ENCODE measurements at regions not wholly inside any gene's neighbourhood (a gene's known extent, or its start where the extent isn't known, plus 50 kb on each side); places are given as distances from the start of the nearest gene placed in this dataset.

DNA sequence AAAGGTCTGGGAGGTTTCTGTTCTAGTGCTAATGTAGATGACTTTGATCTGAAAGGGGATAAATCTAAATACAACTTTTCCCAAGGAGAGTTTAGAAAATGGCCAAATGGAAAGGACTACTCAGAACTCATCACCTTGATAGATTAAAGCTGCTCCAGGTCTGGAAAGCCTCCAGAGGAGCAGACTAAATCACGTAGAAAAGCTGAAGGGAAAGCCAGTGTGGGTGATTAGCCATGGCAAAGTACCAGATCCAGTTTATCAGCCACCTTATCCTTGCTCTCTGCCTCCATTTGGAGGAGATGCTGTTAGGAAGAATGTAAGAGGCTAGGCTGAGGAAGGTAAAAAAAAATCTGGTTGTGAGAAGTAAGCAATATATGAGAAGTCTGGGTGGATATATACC lies 120.7 kb upstream of the RAI14 start:
- intact Hi-C loops (cut with DNase I, micrococcal nuclease) = no loop called here
- Histone ChIP-seq H3K36me3 (ENCODE audit: low read depth) (no peaks in the 10 kb centered on the region), H3K4me1 (ENCODE audit: low read depth) (no peaks in the 10 kb centered on the region), H3K9me3 (no peaks in the 10 kb centered on the region), H3K4me3 (no peak overlapping the region)
- ATAC-seq (no peak), DNase-seq (no peak)
- TF ChIP-seq, protein P1, sequence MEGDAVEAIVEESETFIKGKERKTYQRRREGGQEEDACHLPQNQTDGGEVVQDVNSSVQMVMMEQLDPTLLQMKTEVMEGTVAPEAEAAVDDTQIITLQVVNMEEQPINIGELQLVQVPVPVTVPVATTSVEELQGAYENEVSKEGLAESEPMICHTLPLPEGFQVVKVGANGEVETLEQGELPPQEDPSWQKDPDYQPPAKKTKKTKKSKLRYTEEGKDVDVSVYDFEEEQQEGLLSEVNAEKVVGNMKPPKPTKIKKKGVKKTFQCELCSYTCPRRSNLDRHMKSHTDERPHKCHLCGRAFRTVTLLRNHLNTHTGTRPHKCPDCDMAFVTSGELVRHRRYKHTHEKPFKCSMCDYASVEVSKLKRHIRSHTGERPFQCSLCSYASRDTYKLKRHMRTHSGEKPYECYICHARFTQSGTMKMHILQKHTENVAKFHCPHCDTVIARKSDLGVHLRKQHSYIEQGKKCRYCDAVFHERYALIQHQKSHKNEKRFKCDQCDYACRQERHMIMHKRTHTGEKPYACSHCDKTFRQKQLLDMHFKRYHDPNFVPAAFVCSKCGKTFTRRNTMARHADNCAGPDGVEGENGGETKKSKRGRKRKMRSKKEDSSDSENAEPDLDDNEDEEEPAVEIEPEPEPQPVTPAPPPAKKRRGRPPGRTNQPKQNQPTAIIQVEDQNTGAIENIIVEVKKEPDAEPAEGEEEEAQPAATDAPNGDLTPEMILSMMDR (IDR thresholded peaks at IDR 0.05) = no peak

DNA sequence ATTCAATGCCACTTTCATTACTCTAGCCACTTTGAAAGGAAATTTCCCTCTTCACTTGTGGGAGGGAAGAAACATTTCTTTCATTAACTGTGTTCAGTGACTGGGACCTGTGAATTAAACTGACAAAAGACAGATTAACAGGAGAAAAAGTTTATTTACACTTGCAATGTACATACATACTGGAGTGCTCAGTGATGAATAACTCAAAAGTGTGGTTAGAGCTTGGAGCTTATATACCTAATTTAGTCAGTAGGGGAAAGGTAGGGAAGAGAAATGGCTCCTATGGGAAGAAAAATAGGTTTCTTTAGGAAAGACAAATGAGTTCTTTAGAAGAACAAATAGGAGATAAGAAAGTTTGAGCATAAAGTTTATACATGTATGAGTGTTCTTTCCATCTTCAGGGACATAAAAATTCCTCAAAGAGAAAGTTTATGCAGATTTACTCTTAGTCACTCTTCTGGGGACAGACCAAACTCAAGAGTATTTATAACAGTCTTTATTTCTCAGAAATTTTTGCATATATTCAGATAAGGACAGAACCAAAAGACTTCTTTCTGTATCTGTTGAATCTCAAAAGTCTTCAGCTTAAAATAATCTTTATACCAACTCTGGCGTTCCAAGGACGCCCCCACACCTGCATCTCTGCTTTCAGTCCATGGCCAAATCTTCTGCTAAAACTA lies 120.0 kb upstream of the RAI14 start:
- ATAC-seq = peak; percentile 61
- intact Hi-C loops (cut with DNase I, micrococcal nuclease) = no loop called here

DNA sequence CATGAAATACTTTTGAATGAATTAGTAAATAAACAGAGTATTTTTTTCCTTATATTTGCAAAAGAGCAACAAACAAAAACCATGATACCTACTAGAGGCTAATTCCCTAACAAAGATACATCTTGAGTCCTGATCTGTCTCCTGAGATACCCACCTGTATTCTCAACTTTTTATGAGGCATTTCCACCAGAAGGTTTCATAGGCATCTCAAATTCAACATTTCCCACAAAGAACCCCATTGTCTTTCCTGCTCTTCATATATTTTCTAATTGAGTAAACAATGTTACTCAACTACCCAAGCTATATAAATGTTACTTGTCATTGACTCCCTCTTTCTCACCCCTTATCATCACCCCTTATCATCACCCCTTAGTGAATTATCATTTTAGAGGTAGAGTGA lies 119.4 kb upstream of the RAI14 start:
- ATAC-seq (no peak), DNase-seq (no peak)
- Histone ChIP-seq H3K4me3 (no peak overlapping the region), H3K9me3 (no peaks in the 10 kb centered on the region), H3K4me1 (ENCODE audit: low read depth) (no peaks in the 10 kb centered on the region), H3K36me3 (ENCODE audit: low read depth) (no peaks in the 10 kb centered on the region)
- TF ChIP-seq, protein P1 (IDR thresholded peaks at IDR 0.05) = no peak
- intact Hi-C loops (cut with DNase I, micrococcal nuclease) = no loop called here

More for the DNA sequence above, 120.0 kb upstream of the RAI14 start:
- Histone ChIP-seq H3K4me3 (no peak overlapping the region), H3K36me3 (ENCODE audit: low read depth) (no peaks in the 10 kb centered on the region), H3K9me3 (no peaks in the 10 kb centered on the region), H3K4me1 (ENCODE audit: low read depth) (no peaks in the 10 kb centered on the region)
- TF ChIP-seq, protein P1 (IDR thresholded peaks at IDR 0.05) = no peak
- no peak for DNase-seq

DNA sequence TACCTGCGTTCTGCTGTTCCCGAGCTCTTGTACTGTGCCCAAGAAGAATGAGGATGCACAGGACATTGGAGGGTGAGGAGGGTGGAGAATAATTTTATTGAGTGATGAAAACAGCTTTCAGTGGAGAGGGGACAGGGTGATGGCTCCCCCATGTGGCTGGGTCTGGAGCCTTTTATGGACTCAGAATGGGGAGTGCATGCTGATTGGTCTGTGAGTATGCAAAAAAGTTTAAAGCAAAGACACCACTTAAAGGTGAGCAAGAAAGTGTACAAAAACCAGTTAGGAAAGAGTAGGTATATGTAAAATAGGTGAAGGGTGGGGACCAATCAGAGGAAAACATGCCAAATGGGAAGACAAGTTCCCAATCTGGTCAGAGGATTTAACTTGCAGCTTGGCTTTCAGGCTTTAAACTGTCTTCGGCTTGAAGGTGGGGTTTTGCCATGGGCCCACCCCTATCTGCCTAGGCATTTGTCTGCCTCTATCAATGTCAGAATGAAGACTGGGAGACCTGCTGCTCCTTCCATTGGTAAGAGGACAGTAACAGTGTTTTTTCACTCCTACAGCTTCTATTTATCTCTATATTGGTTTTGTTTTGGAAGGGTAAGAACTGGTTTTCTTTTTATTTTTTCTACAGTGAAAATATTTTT lies 118.0 kb upstream of the RAI14 start:
- Histone ChIP-seq H3K9me3 (no peaks in the 10 kb centered on the region), H3K4me3 (no peak overlapping the region), H3K4me1 (ENCODE audit: low read depth) (no peaks in the 10 kb centered on the region), H3K36me3 (ENCODE audit: low read depth) (no peaks in the 10 kb centered on the region)
- ATAC-seq (peak; percentile 43), DNase-seq (peak in 1 of 3 donors; percentile 30)
- intact Hi-C loops (cut with DNase I, micrococcal nuclease) = no loop called here
- TF ChIP-seq, protein P1 (IDR thresholded peaks at IDR 0.05) = no peak

- no peak overlapping the region for H3K4me3 ChIP-seq
- ATAC-seq (no peak), DNase-seq (no peak)
- intact Hi-C loops (cut with DNase I, micrococcal nuclease) = no loop called here
- H3K9me3 ChIP-seq = peaks cover 2% of the 10 kb centered on the region
- TF ChIP-seq, protein P1 (IDR thresholded peaks at IDR 0.05) = no peak
- H3K36me3 ChIP-seq (ENCODE audit: low read depth) = no peaks in the 10 kb centered on the region
- H3K4me1 ChIP-seq (ENCODE audit: low read depth) = no peaks in the 10 kb centered on the region
Measured at GRCh38 chr5:34539183-34539582, 116.9 kb upstream of the RAI14 start.

Data from mucosa of descending colon (tissue), 3 donors.